OCI-M2 (cell line): ENCODE measurements at regions not wholly inside any gene's neighbourhood (a gene's known extent, or its start where the extent isn't known, plus 50 kb on each side); places are given as distances from the start of the nearest gene placed in this dataset.

Source experiments
- DNase-seq: peaks from one replicate; lab custom pipeline; 2025; ENCODE audit not compliant: unreplicated experiment; lab: John Stamatoyannopoulos, UW

DNA sequence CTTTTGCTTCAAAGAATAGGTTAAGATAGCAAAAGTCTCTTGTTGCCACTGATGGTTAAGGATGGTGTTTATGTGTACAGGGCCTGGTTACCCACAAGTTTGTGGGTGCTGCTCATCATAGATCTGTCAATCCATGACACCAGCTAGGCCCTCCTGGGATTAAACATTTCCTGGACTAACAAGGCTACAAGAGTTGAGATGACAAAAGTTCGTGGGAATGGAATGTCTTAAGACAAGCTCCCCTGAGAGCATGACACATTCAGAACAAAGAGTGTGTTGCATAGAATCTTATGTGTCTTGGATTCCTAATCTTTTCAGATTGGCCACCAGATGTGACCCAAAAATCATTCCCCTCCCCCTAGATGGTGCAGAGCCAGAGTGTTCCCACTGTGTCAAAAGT, 592.5 kb upstream of the USP15 start:
- DNase-seq = no peak

- DNase-seq = no peak
These were observed 583.7 kb upstream of the USP15 start for GRCh38 chr12:61676520-61676919.

- DNase-seq = no peak
These were observed 572.8 kb upstream of the USP15 start for GRCh38 chr12:61687407-61687806.

- DNase-seq = no peak
These were observed 566.0 kb upstream of the USP15 start for GRCh38 chr12:61694214-61694613.

- DNase-seq = no peak
These were observed 558.7 kb upstream of the USP15 start for GRCh38 chr12:61701471-61701870.

DNA sequence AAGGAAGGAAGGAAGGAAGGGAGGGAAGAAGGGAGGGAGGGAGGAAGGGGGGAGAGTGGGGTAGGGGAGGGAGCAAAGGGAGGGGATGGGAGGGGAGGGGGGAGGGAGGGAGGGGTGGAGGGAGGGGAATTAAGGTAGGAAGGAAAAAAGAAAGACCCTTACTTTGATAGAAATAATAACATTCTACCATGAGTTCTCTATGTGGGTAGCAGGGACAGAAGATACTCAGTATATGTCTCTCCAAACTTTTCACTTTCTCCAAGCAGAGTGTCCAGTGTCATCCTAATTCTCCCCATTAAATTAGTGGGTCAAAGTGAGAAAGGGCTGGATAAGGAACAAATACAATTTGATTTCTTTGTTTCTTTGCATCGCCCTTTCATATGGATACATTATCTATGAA, 553.4 kb upstream of the USP15 start:
- no peak for DNase-seq

- DNase-seq = no peak
These were observed 547.1 kb upstream of the USP15 start for GRCh38 chr12:61713121-61713520.

GRCh38 chr12:61717986-61718385, 542.2 kb upstream of the USP15 start:
- DNase-seq = no peak

GRCh38 chr12:61739925-61740324, 520.3 kb upstream of the USP15 start:
- DNase-seq = no peak

GRCh38 chr12:61750604-61751003, 509.6 kb upstream of the USP15 start:
- DNase-seq = no peak

DNA sequence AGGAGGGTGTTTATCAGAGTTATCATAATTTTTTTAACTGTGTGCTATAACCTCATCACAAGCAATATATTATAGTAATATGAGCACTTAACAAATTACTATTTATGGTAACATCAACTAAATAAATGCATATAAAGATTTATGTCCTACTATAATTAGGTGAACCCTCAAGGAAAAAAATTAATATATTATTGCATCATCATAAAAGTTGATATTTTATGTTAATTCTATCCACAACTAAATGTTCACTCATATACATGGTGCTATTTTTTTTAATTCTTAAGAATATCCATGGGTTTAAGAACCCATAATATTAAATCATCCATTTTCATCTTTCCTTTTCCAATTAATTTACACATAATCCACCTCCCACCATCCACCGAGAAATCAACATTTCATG, 506.0 kb upstream of the USP15 start:
- no peak for DNase-seq

DNA sequence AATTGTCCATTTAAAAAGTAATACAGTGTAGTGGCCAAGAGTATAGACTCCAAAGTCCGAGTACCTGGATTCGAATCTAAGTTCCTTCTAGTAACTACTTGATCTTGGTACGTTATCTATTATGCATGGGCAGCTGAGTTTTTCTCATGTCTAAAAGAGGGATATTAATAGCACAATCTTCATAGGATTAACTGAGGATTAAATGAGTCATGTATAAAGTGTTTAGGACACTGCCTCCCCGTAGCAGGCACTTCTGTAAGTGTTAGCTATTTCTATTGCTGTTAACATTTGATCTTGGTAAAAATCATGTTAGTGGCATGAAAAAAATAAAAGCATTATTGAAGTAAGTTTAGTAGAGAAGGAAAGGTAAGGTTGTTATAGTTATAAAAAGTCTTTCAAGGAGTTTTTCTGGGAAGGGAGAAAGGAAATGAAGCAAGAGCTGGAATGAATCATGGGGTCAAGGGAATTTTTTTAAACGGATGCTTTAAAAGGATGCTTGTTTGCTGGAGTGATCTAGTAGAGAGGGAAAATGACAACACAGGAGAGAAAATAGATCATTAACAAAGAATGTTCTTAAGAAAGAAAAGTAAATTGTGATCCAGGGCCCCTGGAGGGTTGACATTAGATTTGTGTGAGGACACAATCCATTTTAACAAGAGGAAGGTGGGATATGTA, 502.2 kb upstream of the USP15 start:
- no peak for DNase-seq

DNA sequence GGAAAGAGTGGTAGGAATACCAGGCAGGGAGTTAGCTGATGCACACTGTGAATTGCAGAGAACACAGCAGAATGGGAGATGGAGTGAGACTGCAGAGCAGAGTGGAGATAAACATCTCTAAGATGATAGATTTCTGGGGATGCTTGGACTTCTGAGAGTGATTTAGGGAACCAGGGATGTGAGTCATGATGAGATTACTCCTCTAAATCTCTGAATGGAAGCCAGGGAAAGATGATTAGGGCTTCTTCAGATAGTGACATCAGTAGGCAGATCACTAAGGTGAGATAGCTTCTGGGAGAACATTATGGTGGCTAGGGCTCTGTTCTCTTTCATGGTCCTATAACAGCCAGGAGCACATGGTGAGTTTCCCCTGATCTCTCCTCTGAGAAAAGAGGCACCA, 501.5 kb upstream of the USP15 start:
- no peak for DNase-seq

DNA sequence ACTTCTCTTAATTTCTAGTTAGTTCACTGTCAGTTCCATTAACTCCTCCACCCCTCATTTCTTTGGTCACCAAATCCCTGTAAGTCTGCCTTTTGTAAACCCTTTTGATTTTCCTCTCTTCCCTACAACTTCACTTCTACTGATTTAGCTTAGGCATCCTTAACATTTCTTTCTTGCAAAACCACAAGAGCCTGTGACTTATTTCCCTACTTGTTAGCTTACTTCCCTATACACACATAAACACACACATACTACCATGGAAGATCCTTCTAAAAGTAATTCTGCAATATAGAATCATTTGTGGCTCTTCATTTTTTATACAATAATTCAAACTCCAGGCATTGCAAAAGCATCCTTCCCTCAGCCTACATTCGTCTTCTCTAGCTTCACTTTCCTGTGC, 494.3 kb upstream of the USP15 start:
- no peak for DNase-seq

GRCh38 chr12:61780435-61780834, 479.8 kb upstream of the USP15 start:
- DNase-seq = no peak

GRCh38 chr12:61781021-61781581, 479.1 kb upstream of the USP15 start:
- no peak for DNase-seq

DNA sequence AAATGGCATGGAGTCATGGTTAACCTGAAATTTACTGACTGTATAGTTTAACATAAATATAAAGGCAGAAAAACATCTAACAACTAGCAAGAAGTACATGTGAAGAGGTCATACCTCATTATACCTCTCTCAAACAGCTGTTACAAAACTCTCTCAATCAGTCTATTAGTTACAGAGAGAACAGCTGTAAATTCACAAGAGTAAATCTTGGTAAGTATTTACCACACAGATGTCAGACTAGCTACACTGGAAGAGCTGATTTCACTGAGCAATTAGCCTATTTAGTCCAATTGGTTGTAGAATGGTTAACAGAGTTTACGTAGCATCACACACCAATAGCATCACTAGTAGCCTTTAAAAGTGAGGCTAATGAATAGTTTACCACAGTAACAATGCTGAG, 463.4 kb upstream of the USP15 start:
- no peak for DNase-seq

DNA sequence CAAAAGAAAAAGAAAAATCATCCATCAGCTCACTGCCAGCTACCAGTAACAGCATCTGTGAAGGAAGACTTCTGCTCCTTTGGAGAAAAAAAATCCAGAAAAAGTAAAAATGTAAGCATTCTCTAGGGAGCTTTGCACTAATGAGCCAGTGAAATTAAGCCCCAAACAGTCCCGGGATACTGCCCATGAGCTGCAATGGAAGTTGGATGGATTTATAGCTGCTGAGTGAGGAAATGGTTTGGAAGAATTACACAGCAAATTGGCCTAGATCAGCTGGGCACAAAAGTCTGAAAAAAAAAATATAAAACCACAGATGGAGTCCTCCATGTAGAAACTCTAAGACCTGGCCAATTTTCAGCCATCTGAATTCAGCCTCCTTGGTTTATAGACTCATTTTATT, 462.9 kb upstream of the USP15 start:
- DNase-seq = no peak

DNA sequence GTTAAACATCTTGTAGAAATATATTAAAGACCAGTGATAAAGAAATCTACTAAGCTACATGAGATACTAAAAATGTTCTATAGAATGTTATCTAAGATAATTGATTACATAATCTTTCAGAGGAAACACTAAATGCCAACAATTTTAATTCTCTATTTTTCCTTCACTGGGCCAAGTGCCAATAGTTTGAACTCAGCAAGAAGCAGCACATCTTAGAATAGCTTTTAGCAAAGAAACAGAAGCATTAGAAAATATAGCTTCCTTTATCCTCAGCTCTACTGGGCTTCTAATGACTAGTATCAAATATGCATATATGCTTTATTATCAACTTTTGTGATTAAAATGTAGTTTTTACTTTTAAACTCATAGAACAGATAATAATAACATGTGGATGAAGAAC, 461.4 kb upstream of the USP15 start:
- DNase-seq = no peak

- DNase-seq = no peak
These were observed 455.9 kb upstream of the USP15 start for GRCh38 chr12:61804301-61804700.

DNA sequence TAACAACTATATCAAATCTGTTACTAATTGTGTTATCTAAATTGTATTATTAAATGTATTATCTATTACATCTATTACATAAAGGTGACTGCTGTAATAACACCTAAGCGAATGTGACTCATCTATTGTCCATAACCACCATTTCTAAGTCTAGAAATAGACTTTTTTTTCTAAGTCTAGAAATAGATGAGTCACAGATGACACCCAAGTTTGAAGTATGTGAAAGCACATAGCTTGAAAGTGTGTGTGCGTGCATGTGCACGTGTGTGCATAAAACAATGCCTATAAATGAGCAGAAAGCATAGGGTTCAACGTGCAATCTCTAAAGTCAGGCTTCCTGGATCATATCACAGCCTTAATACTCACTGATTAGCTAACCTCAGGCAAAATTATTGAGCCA, 451.3 kb upstream of the USP15 start:
- no peak for DNase-seq

DNA sequence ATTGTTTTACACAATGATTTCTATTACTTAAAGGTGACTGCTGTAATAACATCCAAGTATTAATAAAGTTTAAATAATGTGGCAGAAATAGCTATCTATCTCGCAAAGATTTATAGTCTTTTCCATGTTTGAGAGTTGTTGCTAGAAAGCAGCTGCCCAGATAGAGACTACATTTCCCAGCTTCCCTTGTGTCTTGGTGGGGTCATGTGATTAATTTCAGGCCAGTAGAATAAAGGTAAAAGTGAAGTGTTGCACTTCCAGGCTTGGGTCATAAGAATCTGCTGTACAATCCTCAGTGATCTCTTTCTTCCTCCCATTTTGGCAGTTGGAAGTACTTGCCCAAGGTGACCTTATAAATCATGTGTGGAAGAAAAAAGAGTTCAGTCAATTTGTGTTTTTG, 449.7 kb upstream of the USP15 start:
- no peak for DNase-seq

DNA sequence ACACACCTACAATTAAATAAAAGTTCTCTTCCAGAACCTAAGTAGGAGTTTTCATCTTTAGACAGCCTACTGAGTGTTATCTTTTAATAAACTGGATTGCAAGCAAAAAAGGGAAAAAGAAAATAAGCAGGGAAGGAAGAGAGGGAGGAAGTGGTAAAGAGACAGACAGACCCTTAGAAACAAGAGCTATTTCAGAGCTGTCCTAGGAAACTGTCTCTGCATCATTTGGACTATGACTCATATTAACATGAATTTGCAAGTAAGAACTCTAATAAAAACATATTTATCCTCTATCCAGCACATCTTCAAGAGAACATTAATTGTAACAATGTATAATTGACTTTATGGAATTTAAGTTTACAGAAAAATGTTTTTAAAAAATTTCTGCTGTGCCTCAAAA, 438.8 kb upstream of the USP15 start:
- DNase-seq = no peak
